ENCODE measurements at regions not wholly inside any gene's neighbourhood (a gene's known extent, or its start where the extent isn't known, plus 50 kb on each side); places are given as distances from the start of the nearest gene placed in this dataset.

DNA sequence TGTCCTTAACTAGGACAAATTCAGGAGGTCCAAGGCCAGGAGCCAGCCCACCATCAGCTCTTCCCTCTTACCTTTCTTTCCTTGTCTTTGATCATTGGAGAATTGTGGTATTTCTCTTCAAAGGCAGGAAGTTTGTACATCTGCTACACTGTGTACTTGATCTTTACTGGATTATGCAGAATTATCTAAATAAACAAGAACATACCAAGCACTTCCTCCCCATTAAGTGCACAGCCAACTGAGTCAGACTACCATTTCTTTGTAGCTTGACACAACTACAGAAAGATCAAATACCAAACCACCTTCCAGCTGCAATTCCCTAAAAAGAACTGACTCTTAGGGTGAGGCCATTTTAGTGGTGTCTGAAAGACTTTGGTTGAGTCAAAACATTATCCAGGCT, 195.1 kb downstream of the HDGFL1 start:
- TF ChIP-seq, protein P1, sequence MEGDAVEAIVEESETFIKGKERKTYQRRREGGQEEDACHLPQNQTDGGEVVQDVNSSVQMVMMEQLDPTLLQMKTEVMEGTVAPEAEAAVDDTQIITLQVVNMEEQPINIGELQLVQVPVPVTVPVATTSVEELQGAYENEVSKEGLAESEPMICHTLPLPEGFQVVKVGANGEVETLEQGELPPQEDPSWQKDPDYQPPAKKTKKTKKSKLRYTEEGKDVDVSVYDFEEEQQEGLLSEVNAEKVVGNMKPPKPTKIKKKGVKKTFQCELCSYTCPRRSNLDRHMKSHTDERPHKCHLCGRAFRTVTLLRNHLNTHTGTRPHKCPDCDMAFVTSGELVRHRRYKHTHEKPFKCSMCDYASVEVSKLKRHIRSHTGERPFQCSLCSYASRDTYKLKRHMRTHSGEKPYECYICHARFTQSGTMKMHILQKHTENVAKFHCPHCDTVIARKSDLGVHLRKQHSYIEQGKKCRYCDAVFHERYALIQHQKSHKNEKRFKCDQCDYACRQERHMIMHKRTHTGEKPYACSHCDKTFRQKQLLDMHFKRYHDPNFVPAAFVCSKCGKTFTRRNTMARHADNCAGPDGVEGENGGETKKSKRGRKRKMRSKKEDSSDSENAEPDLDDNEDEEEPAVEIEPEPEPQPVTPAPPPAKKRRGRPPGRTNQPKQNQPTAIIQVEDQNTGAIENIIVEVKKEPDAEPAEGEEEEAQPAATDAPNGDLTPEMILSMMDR (IDR thresholded peaks at IDR 0.05; ENCODE audit: low read depth, low read length): no peak
- no peak for TF ChIP-seq EZH2phosphoT487 (IDR thresholded peaks at IDR 0.05; ENCODE audit: low read depth)

Measured in OCI-LY3 (cell line).